ENCODE measurements at regions not wholly inside any gene's neighbourhood (a gene's known extent, or its start where the extent isn't known, plus 50 kb on each side); places are given as distances from the start of the nearest gene placed in this dataset.
A peak's percentile ranks its signal among the peaks of the same experiment; 100 is the strongest.

- Histone ChIP-seq H3K36me3 (replicated peaks; ENCODE audit: low read depth, low read length) (no peaks in the 10 kb centered on the region), H3K4me1 (ENCODE audit: low read length) (no peaks in the 10 kb centered on the region), H3K4me2 (ENCODE audit: low read length) (no peak overlapping the region), H2AFZ (ENCODE audit: low read depth, low read length) (no peak overlapping the region), H3K27ac (ENCODE audit: low read length) (no peak overlapping the region), H3K79me2 (ENCODE audit: low read length) (no peaks in the 10 kb centered on the region), H4K20me1 (ENCODE audit: insufficient read depth, low read length) (no peaks in the 10 kb centered on the region), H3K4me3 (ENCODE audit: low read length) (no peak overlapping the region), H3K9ac (ENCODE audit: low read length) (no peak overlapping the region), H3K27me3 (ENCODE audit: low read depth, low read length) (no peaks in the 10 kb centered on the region), H3K9me3 (ENCODE audit: insufficient read depth, low read length) (no peaks in the 10 kb centered on the region)
- no peak for TF ChIP-seq EZH2phosphoT487 (IDR thresholded peaks at IDR 0.05; ENCODE audit: low read depth)
- TF ChIP-seq, protein P1, sequence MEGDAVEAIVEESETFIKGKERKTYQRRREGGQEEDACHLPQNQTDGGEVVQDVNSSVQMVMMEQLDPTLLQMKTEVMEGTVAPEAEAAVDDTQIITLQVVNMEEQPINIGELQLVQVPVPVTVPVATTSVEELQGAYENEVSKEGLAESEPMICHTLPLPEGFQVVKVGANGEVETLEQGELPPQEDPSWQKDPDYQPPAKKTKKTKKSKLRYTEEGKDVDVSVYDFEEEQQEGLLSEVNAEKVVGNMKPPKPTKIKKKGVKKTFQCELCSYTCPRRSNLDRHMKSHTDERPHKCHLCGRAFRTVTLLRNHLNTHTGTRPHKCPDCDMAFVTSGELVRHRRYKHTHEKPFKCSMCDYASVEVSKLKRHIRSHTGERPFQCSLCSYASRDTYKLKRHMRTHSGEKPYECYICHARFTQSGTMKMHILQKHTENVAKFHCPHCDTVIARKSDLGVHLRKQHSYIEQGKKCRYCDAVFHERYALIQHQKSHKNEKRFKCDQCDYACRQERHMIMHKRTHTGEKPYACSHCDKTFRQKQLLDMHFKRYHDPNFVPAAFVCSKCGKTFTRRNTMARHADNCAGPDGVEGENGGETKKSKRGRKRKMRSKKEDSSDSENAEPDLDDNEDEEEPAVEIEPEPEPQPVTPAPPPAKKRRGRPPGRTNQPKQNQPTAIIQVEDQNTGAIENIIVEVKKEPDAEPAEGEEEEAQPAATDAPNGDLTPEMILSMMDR (IDR thresholded peaks at IDR 0.05; ENCODE audit: low read depth, low read length): 0 out of 2 replicates have a peak, but pooled peaks have one; percentile 4
Measured at GRCh38 chr17:14688134-14688533, 387.3 kb downstream of the HS3ST3B1 start.

DNA sequence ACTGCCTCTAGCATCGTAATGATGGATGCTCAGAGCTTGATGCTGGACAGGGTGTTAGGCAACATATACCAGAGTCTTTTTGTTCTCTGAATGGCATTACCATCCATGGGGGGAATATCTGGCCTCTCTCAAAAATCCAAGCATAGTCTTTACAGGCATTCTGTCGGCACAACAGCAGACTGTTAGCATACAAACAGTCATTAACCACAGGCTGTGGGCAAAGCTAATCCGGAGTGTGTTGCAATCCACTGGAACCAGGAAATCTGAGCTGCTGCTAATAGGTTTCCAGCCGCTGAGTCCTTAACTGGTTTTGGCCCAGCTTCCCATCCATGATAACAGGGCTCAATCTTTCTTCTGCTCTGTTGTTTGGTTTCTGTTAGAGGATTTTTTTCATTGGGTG is 371.9 kb downstream of the HS3ST3B1 start:
- no peak overlapping the region for H2AFZ ChIP-seq (ENCODE audit: low read depth, low read length)
- no peaks in the 10 kb centered on the region for H3K4me1 ChIP-seq (ENCODE audit: low read length)
- no peaks in the 10 kb centered on the region for H3K36me3 ChIP-seq (replicated peaks; ENCODE audit: low read depth, low read length)
- H3K9ac ChIP-seq (ENCODE audit: low read length): no peak overlapping the region
- no peaks in the 10 kb centered on the region for H3K79me2 ChIP-seq (ENCODE audit: low read length)
- H3K4me3 ChIP-seq (ENCODE audit: low read length): no peak overlapping the region
- H3K27me3 ChIP-seq (ENCODE audit: low read depth, low read length): no peaks in the 10 kb centered on the region
- no peak for TF ChIP-seq EZH2phosphoT487 (IDR thresholded peaks at IDR 0.05; ENCODE audit: low read depth)
- TF ChIP-seq, protein P1 (IDR thresholded peaks at IDR 0.05; ENCODE audit: low read depth, low read length): no peak
- no peak overlapping the region for H3K4me2 ChIP-seq (ENCODE audit: low read length)
- no peak overlapping the region for H3K27ac ChIP-seq (ENCODE audit: low read length)
- H3K9me3 ChIP-seq (ENCODE audit: insufficient read depth, low read length): no peaks in the 10 kb centered on the region
- H4K20me1 ChIP-seq (ENCODE audit: insufficient read depth, low read length): no peaks in the 10 kb centered on the region

DNA sequence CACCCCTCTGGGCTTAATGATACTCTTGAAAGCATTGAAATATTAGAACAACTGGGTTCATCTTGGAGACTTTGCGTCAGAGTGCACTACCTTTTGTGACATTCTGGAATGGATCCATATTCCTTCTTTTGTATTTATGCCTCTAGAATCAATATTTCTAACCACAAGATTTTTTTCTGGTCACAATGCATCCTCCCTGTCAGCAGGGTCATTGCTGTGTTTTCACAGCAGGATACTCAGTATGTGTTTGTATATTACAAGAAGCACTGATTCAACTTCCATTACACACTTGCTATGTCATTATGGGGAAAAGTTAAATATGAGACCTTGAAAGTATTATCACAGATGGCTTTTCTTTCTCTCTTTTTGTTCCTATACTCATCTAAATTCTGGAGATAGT is 370.0 kb downstream of the HS3ST3B1 start:
- Histone ChIP-seq H3K36me3 (replicated peaks; ENCODE audit: low read depth, low read length) (no peaks in the 10 kb centered on the region), H3K4me1 (ENCODE audit: low read length) (no peaks in the 10 kb centered on the region), H3K4me3 (ENCODE audit: low read length) (no peak overlapping the region), H3K79me2 (ENCODE audit: low read length) (no peaks in the 10 kb centered on the region), H3K27me3 (ENCODE audit: low read depth, low read length) (no peaks in the 10 kb centered on the region), H3K9me3 (ENCODE audit: insufficient read depth, low read length) (no peaks in the 10 kb centered on the region), H4K20me1 (ENCODE audit: insufficient read depth, low read length) (no peaks in the 10 kb centered on the region), H2AFZ (ENCODE audit: low read depth, low read length) (no peak overlapping the region), H3K27ac (ENCODE audit: low read length) (no peak overlapping the region), H3K9ac (ENCODE audit: low read length) (no peak overlapping the region), H3K4me2 (ENCODE audit: low read length) (no peak overlapping the region)
- TF ChIP-seq, protein P1 (IDR thresholded peaks at IDR 0.05; ENCODE audit: low read depth, low read length): no peak
- TF ChIP-seq EZH2phosphoT487 (IDR thresholded peaks at IDR 0.05; ENCODE audit: low read depth): no peak

DNA sequence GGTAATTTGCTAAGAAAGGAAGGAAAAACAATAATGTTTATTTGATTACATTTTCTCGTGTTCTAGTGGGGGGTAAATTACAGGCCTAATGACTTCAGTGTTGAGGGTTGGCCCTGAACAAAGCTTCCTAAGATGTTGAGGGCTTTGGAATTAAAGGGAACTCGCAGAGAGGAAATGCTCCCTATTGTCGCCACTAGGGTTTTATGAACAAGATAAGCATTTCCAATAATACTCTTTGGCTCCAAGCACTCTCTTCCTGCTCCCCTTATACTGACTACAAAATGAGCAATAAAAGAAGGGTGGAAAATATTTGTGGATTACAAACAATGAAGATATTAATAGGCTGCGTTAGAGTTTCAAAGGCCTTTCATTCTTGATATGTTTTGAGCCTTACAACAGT is 363.6 kb downstream of the HS3ST3B1 start:
- no peak overlapping the region for H2AFZ ChIP-seq (ENCODE audit: low read depth, low read length)
- no peaks in the 10 kb centered on the region for H3K79me2 ChIP-seq (ENCODE audit: low read length)
- H3K36me3 ChIP-seq (replicated peaks; ENCODE audit: low read depth, low read length): no peaks in the 10 kb centered on the region
- TF ChIP-seq, protein P1 (IDR thresholded peaks at IDR 0.05; ENCODE audit: low read depth, low read length): no peak
- no peak for TF ChIP-seq EZH2phosphoT487 (IDR thresholded peaks at IDR 0.05; ENCODE audit: low read depth)
- no peak overlapping the region for H3K9ac ChIP-seq (ENCODE audit: low read length)
- H3K4me3 ChIP-seq (ENCODE audit: low read length): no peak overlapping the region
- H3K4me1 ChIP-seq (ENCODE audit: low read length): no peaks in the 10 kb centered on the region
- H4K20me1 ChIP-seq (ENCODE audit: insufficient read depth, low read length): no peaks in the 10 kb centered on the region
- no peak overlapping the region for H3K4me2 ChIP-seq (ENCODE audit: low read length)
- no peak overlapping the region for H3K27ac ChIP-seq (ENCODE audit: low read length)
- no peaks in the 10 kb centered on the region for H3K9me3 ChIP-seq (ENCODE audit: insufficient read depth, low read length)
- no peaks in the 10 kb centered on the region for H3K27me3 ChIP-seq (ENCODE audit: low read depth, low read length)
